ENCODE measurements at regions not wholly inside any gene's neighbourhood (a gene's known extent, or its start where the extent isn't known, plus 50 kb on each side); places are given as distances from the start of the nearest gene placed in this dataset.

DNA sequence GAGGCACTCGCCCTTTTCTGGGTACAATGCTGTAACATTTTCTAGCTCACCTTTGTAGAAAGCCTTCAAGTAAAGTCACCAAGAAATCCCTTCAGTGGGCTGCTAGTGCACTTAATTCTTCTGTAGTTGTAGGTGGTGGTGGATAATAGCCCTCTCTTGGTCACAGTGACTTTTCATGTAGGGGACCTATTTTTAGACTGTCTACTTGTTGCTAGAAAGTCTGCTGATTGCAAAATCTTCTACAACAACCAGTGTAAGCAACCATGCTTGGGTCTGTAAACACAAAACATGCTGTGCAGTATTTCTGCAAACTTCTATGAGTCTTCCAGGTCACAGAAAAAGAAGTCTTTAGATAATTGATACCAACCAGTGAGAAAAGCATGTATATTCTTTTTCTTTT is 55.6 kb downstream of the PBDC1 start:
- H3K4me3 ChIP-seq (ENCODE audit: control insufficient read depth, low read depth, low read length), result no peak overlapping the region
- TF ChIP-seq CTCF (IDR thresholded peaks at IDR 0.05; ENCODE audit: control insufficient read depth, insufficient read depth, low read depth, low read length, missing control alignments), result no peak
- no peak for DNase-seq (ENCODE audit: low read depth)

GRCh38 chrX:76248901-76249300 is 76.0 kb downstream of the PBDC1 start:
- TF ChIP-seq CTCF (IDR thresholded peaks at IDR 0.05; ENCODE audit: control insufficient read depth, insufficient read depth, low read depth, low read length, missing control alignments), result no peak
- no peak overlapping the region for H3K4me3 ChIP-seq (ENCODE audit: control insufficient read depth, low read depth, low read length)
- DNase-seq (ENCODE audit: low read depth), result no peak

DNA sequence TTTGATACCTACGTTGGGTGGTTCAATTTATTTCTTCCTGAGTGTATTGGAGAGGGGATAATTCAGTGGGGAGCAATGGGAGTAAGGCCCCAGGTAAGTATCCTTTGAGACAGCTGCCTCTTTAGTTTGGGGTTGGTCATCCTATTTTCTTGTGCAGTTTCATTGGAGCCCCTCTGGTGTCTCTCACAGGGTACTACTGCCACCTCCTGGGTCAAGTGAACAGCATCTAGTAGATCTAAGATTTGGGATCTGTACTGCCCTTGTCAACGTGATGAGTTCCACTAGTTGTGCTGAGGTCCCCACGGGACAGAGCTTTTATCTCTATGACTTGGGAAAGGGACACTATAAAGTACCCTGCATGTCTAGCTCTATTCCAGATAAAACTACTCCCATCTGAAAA is 80.6 kb downstream of the PBDC1 start:
- DNase-seq (ENCODE audit: low read depth), result no peak
- no peak overlapping the region for H3K4me3 ChIP-seq (ENCODE audit: control insufficient read depth, low read depth, low read length)
- TF ChIP-seq CTCF (IDR thresholded peaks at IDR 0.05; ENCODE audit: control insufficient read depth, insufficient read depth, low read depth, low read length, missing control alignments), result peak; percentile 49

DNA sequence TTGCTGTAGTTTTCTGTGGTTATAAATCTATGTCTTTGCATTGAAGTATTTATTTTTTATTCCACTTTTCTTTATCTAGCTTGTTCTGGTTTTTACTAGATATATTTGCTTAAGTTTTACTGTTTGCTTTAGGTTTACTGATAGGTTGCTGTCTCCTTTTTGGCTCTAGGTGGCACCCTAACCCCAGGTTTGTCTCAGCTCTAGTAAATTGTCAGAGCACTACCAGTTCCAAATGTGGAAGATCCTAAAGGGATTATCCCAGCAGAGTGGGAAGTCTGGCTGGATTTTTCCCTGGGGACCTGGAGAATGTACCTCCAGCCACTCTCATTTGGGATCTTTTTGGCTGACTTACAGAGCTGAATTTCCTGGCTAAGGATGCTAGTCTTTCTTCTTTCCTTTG is 106.1 kb downstream of the PBDC1 start:
- DNase-seq (ENCODE audit: low read depth), result peak; percentile 5
- H3K4me3 ChIP-seq (ENCODE audit: control insufficient read depth, low read depth, low read length), result no peak overlapping the region
- peak; percentile 69 for TF ChIP-seq CTCF (IDR thresholded peaks at IDR 0.05; ENCODE audit: control insufficient read depth, insufficient read depth, low read depth, low read length, missing control alignments)

Data from AG09309 (cell line).